Ureter (tissue), 1 donor: ENCODE measurements at regions not wholly inside any gene's neighbourhood (a gene's known extent, or its start where the extent isn't known, plus 50 kb on each side); places are given as distances from the start of the nearest gene placed in this dataset.
"Not testable (repeated sequence)": the region's sequence is repeated elsewhere in the genome, so short reads cannot be mapped to it uniquely, and the experiment has no call there.

Experiments used
- DNase-seq: peaks from one replicate; pipeline ENCODE4 v3.0.0-alpha.2; 2020; ENCODE audit warnings: low spot score
- donor health status: DM: yes; HTN: yes; CAD: no.

GRCh38 chr13:64546371-64546770 is 2683.8 kb downstream of the PCDH9 start:
- no peak for DNase-seq

- DNase-seq = no peak
These were observed 2689.2 kb downstream of the PCDH9 start for GRCh38 chr13:64540976-64541375.

DNA sequence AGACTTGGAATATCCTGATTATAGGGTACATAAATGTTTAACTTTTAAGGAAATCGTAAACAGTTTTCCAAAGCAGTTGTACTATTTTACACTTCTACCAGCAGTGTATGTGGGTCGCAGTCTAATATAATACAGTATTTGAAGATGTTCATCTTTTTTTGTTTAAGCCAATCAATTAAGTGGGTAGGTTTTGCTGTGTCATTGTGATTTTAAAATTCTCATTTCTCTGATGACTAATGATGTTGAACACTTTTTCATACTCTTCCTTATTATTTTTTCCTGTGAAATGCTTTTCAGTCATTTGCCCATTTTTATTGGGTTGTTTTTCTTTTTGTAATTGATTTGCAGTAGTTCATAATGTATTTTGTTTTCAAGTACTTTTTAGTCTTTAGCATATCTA is 2689.7 kb downstream of the PCDH9 start:
- DNase-seq = no peak

DNA sequence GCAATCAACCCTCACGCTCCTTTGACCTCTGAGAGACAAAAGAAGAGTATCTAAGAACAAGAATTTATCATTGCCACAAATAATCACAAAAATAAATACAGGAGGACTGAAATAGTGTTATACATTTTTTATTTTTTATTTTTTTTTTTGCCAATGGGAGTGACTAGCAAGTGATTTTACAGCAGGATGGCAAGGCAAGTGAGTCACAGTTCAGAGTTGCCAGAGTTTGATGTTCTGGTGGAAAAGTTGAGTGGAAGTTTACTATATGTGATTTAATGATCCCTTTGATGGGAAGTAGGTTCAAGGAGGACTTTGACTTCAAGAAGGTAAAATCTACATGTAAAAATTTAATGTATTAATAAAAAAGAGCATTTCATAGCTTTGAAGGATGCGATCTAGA is 2691.4 kb downstream of the PCDH9 start:
- DNase-seq = no peak

- DNase-seq = no peak
These were observed 2695.8 kb downstream of the PCDH9 start for GRCh38 chr13:64534302-64534701.

DNA sequence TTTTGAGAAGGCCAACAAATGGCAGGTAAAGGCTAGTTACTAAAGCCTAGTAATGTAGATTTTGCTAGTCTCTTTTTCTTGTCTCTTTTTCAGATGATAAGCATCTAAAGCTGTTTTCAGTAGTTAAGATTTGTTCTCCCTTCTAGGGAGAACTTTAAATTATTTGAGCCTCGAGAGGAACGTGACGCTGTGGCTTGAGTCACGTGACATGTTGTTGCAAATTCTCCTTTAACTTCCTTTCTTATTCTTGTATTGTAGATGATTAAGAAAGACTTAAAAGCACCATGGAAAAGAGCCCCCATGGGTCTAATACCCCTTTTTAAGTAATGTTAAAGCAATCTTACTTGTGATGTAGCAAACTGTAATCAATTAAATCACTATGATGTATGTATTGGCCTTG is 2698.7 kb downstream of the PCDH9 start:
- DNase-seq = no peak

GRCh38 chr13:64529874-64530485 is 2700.2 kb downstream of the PCDH9 start:
- DNase-seq = no peak

GRCh38 chr13:64528838-64529237 is 2701.3 kb downstream of the PCDH9 start:
- no peak for DNase-seq

GRCh38 chr13:64527561-64527960 is 2702.6 kb downstream of the PCDH9 start:
- no peak for DNase-seq

GRCh38 chr13:64525687-64526086 is 2704.4 kb downstream of the PCDH9 start:
- no peak for DNase-seq

- no peak for DNase-seq
These were observed 2719.4 kb downstream of the PCDH9 start for GRCh38 chr13:64510747-64511146.

- no peak for DNase-seq
These were observed 2723.9 kb downstream of the PCDH9 start for GRCh38 chr13:64506246-64506645.

DNA sequence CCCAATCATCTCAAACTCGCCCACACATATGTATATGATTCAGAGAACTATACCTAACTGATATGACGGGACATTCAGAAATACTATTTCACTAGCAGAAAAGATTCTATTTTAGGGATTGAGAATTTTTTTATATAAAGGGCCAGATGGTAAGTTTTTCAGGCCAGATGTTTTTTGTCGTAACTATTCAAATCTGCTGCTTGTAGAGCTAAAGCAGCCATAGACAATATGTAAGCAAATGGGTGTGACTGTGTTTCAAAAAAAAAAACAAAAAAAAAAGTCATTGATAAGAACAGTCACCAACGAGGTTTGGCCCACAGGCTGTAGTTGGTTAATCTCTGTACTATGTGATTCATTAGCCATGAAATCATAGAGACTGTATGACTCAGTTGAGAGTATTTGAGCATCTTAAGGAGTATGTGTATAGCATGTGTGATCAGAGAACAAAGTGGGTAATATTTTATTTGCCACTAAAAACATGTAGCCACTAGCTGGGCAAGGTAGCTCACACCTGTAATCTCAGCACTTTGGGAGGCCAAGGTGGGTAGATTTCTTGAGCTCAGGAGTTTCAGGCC is 2724.7 kb downstream of the PCDH9 start:
- DNase-seq = no peak

DNA sequence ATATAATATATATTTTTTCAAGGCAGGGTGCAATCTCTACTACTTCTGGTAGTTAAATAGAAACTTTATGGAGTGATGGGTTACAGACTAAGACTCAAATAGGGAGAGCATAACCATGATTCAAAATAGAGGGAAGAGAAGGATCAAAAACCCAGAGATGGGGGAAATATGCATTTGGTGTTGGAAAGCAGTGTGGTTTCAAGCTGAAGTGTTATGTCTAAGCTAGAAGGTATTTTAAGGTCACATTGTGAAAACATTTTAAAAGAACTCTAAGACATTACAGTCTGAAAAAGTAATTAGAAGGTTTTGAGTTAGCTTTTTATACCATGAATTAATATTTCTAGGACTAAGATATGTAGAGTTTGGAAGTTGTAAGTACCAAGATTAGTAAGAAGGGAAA is 2741.4 kb downstream of the PCDH9 start:
- no peak for DNase-seq

- DNase-seq = no peak
These were observed 2747.8 kb downstream of the PCDH9 start for GRCh38 chr13:64482373-64482772.

- no peak for DNase-seq
These were observed 2749.5 kb downstream of the PCDH9 start for GRCh38 chr13:64480672-64481071.

DNA sequence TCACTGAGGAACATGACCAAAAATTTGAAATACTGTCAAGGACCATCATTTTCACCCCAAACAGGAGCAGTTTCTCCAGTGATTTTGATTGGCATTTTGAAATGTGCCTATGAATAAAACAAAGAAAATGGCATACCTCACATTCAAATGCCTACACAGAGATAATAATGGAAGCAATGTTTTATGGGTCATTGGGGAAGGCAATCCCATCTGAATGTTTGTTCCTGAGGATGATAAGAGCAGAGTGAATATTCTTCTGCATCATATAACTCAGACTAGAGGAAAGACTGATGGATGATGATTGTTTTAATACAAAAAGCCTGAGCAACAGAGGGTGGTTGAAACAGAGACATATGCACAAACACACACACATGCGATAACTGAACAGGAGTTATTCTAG is 2749.9 kb downstream of the PCDH9 start:
- DNase-seq = no peak

DNA sequence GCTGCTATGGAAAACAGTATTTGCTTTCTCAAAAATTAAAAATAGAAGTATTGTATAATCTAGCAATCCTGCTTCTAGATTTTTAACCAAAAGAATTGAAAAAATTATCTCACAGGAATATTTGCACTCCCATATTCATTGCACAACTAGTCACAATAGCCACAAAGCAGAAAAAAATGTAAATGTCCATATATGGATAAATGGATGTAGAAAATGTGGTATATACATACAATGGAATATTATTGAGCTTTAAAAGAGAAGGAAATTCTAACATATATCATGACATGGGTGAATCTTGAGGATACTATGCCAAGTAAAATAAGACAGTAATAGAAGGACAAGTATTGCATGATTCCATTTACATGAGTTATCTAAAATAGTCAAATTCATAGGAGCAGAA is 2753.0 kb downstream of the PCDH9 start:
- no peak for DNase-seq

- not testable (repeated sequence) for DNase-seq
These were observed 2754.0 kb downstream of the PCDH9 start for GRCh38 chr13:64476041-64476568.

DNA sequence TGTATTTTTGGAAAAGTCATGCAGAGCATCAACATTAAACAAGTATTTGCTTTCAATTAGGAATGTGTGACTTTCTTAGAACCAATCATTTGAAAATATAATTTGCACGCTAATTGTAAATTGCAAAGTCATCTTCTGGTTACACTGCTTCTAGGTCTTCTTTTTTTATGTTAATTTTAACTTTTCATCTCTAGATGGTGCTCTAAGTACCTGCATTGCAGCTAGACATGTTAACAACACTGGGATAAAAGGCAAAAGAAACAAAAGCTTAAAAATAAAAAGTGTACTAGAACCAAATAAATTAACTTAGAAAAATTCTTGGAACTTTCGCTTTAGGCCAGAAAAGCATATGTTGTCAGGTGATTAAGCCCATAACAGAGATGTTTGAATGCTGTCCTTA is 2758.2 kb downstream of the PCDH9 start:
- DNase-seq = no peak

DNA sequence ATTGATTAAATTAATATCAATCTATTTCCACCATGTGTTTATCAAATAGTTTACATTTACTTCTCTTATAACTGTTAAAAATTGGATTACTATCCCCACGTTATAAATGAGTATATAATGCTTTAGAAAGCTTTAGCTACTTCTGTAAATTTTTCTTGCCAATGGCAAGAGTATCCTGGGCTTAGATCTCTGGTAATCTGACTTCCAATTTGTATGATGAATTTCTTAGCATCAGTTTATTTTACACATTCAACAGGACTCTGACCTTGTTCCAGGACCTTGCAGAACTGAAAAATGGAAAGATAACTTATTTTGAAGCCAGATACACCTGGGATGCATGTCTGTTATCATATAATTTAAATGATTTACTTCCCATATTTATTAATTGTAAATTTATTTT is 2759.4 kb downstream of the PCDH9 start:
- DNase-seq = no peak

DNA sequence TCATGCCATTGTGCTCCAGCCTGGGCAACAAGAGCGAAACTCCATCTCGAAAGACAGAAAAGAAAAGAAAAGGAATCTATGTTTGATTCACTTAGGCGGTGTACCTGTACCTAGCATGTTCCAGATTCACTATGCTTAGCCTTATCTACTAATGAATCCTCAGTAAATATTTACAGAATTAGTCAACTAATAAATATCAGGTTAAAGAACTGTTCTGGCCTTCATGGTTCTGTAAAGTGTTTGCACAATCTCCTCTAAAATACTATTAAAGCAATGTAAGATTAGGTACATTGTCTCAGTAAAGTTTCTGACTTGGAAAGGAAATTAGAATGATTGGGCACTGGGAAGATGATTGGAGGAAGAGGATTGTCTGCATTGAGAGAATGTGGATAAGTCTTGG is 2770.4 kb downstream of the PCDH9 start:
- no peak for DNase-seq

- DNase-seq = no peak
These were observed 2772.2 kb downstream of the PCDH9 start for GRCh38 chr13:64457976-64458375.

DNA sequence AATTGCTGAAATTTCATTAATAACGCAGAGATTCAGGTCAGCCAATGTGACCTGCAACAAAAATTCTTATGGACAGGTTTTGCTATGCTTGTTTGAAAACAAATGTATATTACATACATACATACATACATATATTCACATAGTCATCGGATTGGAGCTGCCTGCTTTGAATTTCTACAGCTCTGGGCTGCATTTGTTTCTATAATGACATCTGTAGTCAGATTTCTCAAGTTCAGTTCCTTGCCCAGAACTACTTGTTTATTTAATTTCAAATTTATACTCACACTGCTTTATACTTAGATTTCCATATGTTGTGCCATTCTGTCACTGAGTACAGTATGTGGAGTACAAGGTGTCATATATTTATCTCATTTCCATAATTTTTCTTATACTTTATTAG is 2775.0 kb downstream of the PCDH9 start:
- DNase-seq = no peak
